KMS-11 (cell line): ENCODE measurements at regions not wholly inside any gene's neighbourhood (a gene's known extent, or its start where the extent isn't known, plus 50 kb on each side); places are given as distances from the start of the nearest gene placed in this dataset.

Source experiments
- H2AFZ ChIP-seq: fragments of 200-600 bp; sonication (generic); 2 replicates; pipeline ENCODE4 v1.6.1; 2016; ENCODE audit warnings: antibody characterized with exemption, mixed run types, low read depth
- H3K27ac ChIP-seq: fragments of 200-600 bp; sonication (generic); 2 replicates; pipeline ENCODE4 v1.6.1; 2016; ENCODE audit warnings: mild to moderate bottlenecking, mixed run types
- H3K27me3 ChIP-seq: fragments of 200-600 bp; sonication (generic); 2 replicates; pipeline ENCODE4 v1.6.1; 2017; ENCODE audit warnings: mild to moderate bottlenecking, low read depth, mixed run types, moderate library complexity; ENCODE audit not compliant: insufficient read depth
- H3K36me3 ChIP-seq: fragments of 200-600 bp; sonication (generic); 2 replicates; pipeline ENCODE4 v1.6.1; 2017; ENCODE audit warnings: mild to moderate bottlenecking, mixed run types; ENCODE audit not compliant: insufficient read depth
- H3K4me1 ChIP-seq: fragments of 200-600 bp; sonication (generic); 2 replicates; pipeline ENCODE4 v1.6.1; 2016; ENCODE audit warnings: mild to moderate bottlenecking, low read depth, mixed run types; ENCODE audit not compliant: poor library complexity, severe bottlenecking
- H3K4me2 ChIP-seq: fragments of 200-600 bp; sonication (generic); 2 replicates; pipeline ENCODE4 v1.7.0; 2016; ENCODE audit warnings: mild to moderate bottlenecking, mixed run types
- H3K4me3 ChIP-seq: fragments of 200-600 bp; sonication (generic); IDR thresholded peaks from 2 replicates; pipeline ENCODE4 v1.6.1; 2017; ENCODE audit warnings: low read depth, low read length, mixed read lengths; ENCODE audit not compliant: insufficient read depth
- H3K79me2 ChIP-seq: fragments of 200-600 bp; sonication (generic); 2 replicates; pipeline ENCODE4 v1.6.1; 2016; ENCODE audit warnings: low read depth, mixed run types; ENCODE audit not compliant: insufficient read depth
- H3K9ac ChIP-seq: fragments of 200-600 bp; sonication (generic); 2 replicates; pipeline ENCODE4 v1.6.1; 2016; ENCODE audit warnings: mild to moderate bottlenecking, mixed run types
- H4K20me1 ChIP-seq: fragments of 200-600 bp; sonication (generic); 2 replicates; pipeline ENCODE4 v1.6.1; 2016; ENCODE audit warnings: mild to moderate bottlenecking, mixed run types; ENCODE audit not compliant: insufficient read depth
- CTCF ChIP-seq: fragments of 200-600 bp; sonication (generic); conservative IDR thresholded peaks from 2 replicates; pipeline ENCODE4 v1.6.1; 2017; ENCODE audit warnings: low read depth, mild to moderate bottlenecking, antibody characterized with exemption, low read length, moderate library complexity, mixed read lengths

DNA sequence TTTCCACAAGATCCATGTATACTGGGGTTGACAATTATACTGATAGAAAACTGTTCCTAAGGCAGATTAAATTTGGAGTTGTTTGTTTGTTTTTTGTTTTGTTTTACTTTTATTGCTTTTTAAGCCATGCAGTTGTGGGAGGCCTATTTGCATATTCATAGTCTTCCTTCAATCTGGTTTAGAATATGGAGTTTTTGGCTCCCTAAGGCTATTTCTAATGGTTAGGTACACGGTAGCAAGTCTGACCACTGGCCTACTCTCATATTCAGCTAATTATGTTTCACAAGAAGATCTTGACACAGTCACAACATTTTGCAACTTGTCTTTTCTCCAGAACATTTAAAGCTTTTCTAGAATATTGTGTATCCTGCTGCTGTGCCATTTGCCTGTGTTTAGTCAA, 725.5 kb downstream of the PCDH18 start:
- TF ChIP-seq CTCF: no peak
- H3K9ac ChIP-seq: no peak overlapping the region
- no peak overlapping the region for H2AFZ ChIP-seq
- no peaks in the 10 kb centered on the region for H3K36me3 ChIP-seq
- H3K27me3 ChIP-seq: no peaks in the 10 kb centered on the region
- no peaks in the 10 kb centered on the region for H3K4me1 ChIP-seq
- H3K4me3 ChIP-seq: no peak overlapping the region
- H4K20me1 ChIP-seq: no peaks in the 10 kb centered on the region
- H3K27ac ChIP-seq: no peak overlapping the region
- no peak overlapping the region for H3K4me2 ChIP-seq
- H3K79me2 ChIP-seq: no peaks in the 10 kb centered on the region

DNA sequence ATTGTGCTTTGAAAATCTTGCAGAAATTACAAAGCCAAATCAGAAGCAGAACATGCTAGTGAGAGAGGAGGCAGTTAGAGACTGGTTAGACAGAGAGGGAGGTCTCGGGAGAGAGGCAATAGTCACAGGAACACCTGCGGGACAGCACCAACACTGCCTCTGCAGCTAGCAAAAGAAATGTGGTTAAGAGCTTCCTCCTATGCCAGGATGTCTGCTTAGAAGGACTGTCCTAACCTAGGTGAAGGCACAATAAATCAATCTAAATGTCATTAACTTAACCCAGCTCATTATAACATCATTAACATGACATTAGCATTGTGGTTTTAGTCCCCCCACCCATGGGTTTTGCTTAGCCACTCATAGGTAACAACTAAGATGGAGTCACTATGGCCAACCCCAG, 726.7 kb downstream of the PCDH18 start:
- no peak overlapping the region for H3K27ac ChIP-seq
- TF ChIP-seq CTCF: no peak

GRCh38 chr4:136803433-136803832, 728.9 kb downstream of the PCDH18 start:
- no peaks in the 10 kb centered on the region for H3K36me3 ChIP-seq
- no peak overlapping the region for H3K27ac ChIP-seq
- H3K4me1 ChIP-seq: no peaks in the 10 kb centered on the region
- H3K27me3 ChIP-seq: no peaks in the 10 kb centered on the region
- H3K79me2 ChIP-seq: no peaks in the 10 kb centered on the region
- H3K4me3 ChIP-seq: no peak overlapping the region
- H3K9ac ChIP-seq: no peak overlapping the region
- no peaks in the 10 kb centered on the region for H4K20me1 ChIP-seq
- no peak for TF ChIP-seq CTCF
- H3K4me2 ChIP-seq: no peak overlapping the region
- H2AFZ ChIP-seq: no peak overlapping the region

More for the DNA sequence above, 726.7 kb downstream of the PCDH18 start:
- H3K4me3 ChIP-seq: no peak overlapping the region
- H3K4me2 ChIP-seq: no peak overlapping the region
- no peaks in the 10 kb centered on the region for H4K20me1 ChIP-seq
- no peaks in the 10 kb centered on the region for H3K79me2 ChIP-seq
- no peak overlapping the region for H3K9ac ChIP-seq
- H2AFZ ChIP-seq: no peak overlapping the region
- H3K27me3 ChIP-seq: no peaks in the 10 kb centered on the region
- no peaks in the 10 kb centered on the region for H3K36me3 ChIP-seq
- H3K4me1 ChIP-seq: no peaks in the 10 kb centered on the region

GRCh38 chr4:136800248-136800647, 732.0 kb downstream of the PCDH18 start:
- no peak overlapping the region for H3K4me2 ChIP-seq
- H3K4me3 ChIP-seq: no peak overlapping the region
- H3K27ac ChIP-seq: no peak overlapping the region
- H3K9ac ChIP-seq: no peak overlapping the region
- no peaks in the 10 kb centered on the region for H3K79me2 ChIP-seq
- no peak for TF ChIP-seq CTCF
- H2AFZ ChIP-seq: no peak overlapping the region
- no peaks in the 10 kb centered on the region for H4K20me1 ChIP-seq
- H3K36me3 ChIP-seq: no peaks in the 10 kb centered on the region
- no peaks in the 10 kb centered on the region for H3K27me3 ChIP-seq
- no peaks in the 10 kb centered on the region for H3K4me1 ChIP-seq
